Right lobe of liver (tissue), 4 donors: ENCODE measurements at regions not wholly inside any gene's neighbourhood (a gene's known extent, or its start where the extent isn't known, plus 50 kb on each side); places are given as distances from the start of the nearest gene placed in this dataset.

ENCODE experiments used
- POLR2A ChIP-seq: fragments of 450-650 bp; IDR thresholded peaks from one replicate; pipeline ENCODE4 v1.6.1; 2017; ENCODE audit warnings: antibody characterized with exemption, mild to moderate bottlenecking
- TF ChIP-seq, protein P1 (sequence below), 4 donors: fragments of 200-600 bp in 3 of 4; fragments of 450-650 bp in 1 of 4; IDR thresholded peaks; one replicate each; pipeline versions ENCODE4 v1.5.1 to v1.8.0; 2016 to 2022; ENCODE audit warnings: antibody characterized with exemption in 4 of 4, mild to moderate bottlenecking in 2 of 4
- donor health status: DM: no; HTN: no; CAD: no.
- donor health status: DM: no; HTN: no; CAD: no.
- donor health status: DM: no; HTN: yes; CAD: no.

DNA sequence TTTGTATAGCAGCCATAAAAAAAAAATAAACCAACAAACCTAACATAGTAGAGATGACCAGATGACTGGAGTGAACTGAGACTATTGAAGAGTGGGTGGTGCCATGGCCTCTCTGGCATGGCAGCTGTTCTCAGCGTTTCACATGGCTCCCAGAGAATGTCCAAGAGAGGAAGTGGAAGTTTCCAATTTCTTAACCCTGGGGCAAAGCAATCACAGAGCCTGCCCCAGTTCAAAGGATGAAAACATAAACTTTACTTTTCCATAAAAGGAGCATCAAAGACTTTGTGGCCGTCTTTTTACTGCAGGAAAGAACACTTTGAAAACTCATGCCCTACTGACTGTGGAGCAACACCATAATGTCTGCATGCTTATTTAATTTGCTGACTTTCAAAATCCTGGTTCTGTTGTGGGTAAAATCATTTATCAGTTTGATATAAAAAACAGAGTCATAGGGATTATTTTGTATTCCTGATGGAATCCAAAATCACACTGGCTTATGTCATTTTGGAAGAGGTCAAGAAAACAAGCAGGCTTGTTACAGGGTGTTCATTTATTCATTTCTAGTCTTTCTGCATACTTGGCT, 165.4 kb downstream of the SLC35B3 start:
- TF ChIP-seq, protein P1, sequence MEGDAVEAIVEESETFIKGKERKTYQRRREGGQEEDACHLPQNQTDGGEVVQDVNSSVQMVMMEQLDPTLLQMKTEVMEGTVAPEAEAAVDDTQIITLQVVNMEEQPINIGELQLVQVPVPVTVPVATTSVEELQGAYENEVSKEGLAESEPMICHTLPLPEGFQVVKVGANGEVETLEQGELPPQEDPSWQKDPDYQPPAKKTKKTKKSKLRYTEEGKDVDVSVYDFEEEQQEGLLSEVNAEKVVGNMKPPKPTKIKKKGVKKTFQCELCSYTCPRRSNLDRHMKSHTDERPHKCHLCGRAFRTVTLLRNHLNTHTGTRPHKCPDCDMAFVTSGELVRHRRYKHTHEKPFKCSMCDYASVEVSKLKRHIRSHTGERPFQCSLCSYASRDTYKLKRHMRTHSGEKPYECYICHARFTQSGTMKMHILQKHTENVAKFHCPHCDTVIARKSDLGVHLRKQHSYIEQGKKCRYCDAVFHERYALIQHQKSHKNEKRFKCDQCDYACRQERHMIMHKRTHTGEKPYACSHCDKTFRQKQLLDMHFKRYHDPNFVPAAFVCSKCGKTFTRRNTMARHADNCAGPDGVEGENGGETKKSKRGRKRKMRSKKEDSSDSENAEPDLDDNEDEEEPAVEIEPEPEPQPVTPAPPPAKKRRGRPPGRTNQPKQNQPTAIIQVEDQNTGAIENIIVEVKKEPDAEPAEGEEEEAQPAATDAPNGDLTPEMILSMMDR (IDR thresholded peaks at IDR 0.05), result no peak
- no peak for TF ChIP-seq POLR2A
